Caco-2 (cell line): ENCODE measurements at regions not wholly inside any gene's neighbourhood (a gene's known extent, or its start where the extent isn't known, plus 50 kb on each side); places are given as distances from the start of the nearest gene placed in this dataset.

Source experiments
- BruUV-seq: library from RNA; stranded (reverse); fragments of 400-500 nt; replicated peaks from 2 replicates; lab custom pipeline; 2021; lab: Mats Ljungman, UMichigan
- CTCF ChIA-PET: fragments of 300-600 bp; sonication (Branson Sonifier 250); formaldehyde crosslinking; loops from one replicate; lab custom pipeline; 2022; ENCODE audit warnings: antibody characterized with exemption; lab: Charles Lee
- POLR2A ChIA-PET: fragments of 300-600 bp; sonication (Branson Sonifier 250); formaldehyde crosslinking; loops from one replicate; lab custom pipeline; 2022; ENCODE audit warnings: antibody characterized with exemption; lab: Charles Lee
- DNase-seq, 2 experiments: peaks; one replicate each; pipeline versions ENCODE4 v3.0.0 to v3.0.0-alpha.2; 2020 to 2022
- H3K27me3 ChIP-seq: replicated peaks from 2 replicates; pipeline ENCODE4 v1.6.0; 2011; ENCODE audit warnings: low read length; ENCODE audit not compliant: control insufficient read depth, insufficient read depth
- H3K36me3 ChIP-seq: 2 replicates; pipeline ENCODE4 v1.5.1; 2011; ENCODE audit warnings: low read length; ENCODE audit not compliant: control insufficient read depth, insufficient read depth
- H3K4me1 ChIP-seq: fragments of 250-450 bp; sonication (Bioruptor Pico); 2 replicates; pipeline ENCODE4 v1.5.1; 2020; ENCODE audit warnings: mild to moderate bottlenecking
- H3K4me3 ChIP-seq: 2 replicates; pipeline ENCODE4 v1.5.1; 2011; ENCODE audit warnings: low read depth, mild to moderate bottlenecking, control low read depth, low read length
- H3K9me3 ChIP-seq: fragments of 250-450 bp; sonication (Bioruptor Pico); 2 replicates; pipeline ENCODE4 v1.5.1; 2020; ENCODE audit warnings: mild to moderate bottlenecking, moderate library complexity
- H3K27ac Mint-ChIP-seq: one replicate; pipeline ENCODE4 v1.8.0; 2022; ENCODE audit warnings: mixed read lengths; ENCODE audit not compliant: unreplicated experiment
- H3K27me3 Mint-ChIP-seq: one replicate; pipeline ENCODE4 v1.8.0; 2022; ENCODE audit warnings: mixed read lengths; ENCODE audit not compliant: insufficient read depth, unreplicated experiment
- H3K36me3 Mint-ChIP-seq: one replicate; pipeline ENCODE4 v1.8.0; 2022; ENCODE audit warnings: mild to moderate bottlenecking, mixed read lengths; ENCODE audit not compliant: insufficient read depth, unreplicated experiment
- H3K4me1 Mint-ChIP-seq: one replicate; pipeline ENCODE4 v1.8.0; 2022; ENCODE audit warnings: low read depth, mixed read lengths; ENCODE audit not compliant: unreplicated experiment
- H3K4me3 Mint-ChIP-seq: one replicate; pipeline ENCODE4 v1.8.0; 2022; ENCODE audit warnings: mild to moderate bottlenecking, moderate library complexity, mixed read lengths; ENCODE audit not compliant: unreplicated experiment
- H3K9me3 Mint-ChIP-seq: one replicate; pipeline ENCODE4 v1.8.0; 2022; ENCODE audit warnings: mixed read lengths; ENCODE audit not compliant: unreplicated experiment
- intact Hi-C: fragments of 100-400 bp; cut with micrococcal nuclease; formaldehyde crosslinking; loops from one replicate; pipeline ENCODE4 v1.10.0; 2022; ENCODE audit not compliant: unreplicated experiment
- TF ChIP-seq, protein P1 (sequence below), 2 experiments: fragments of 200-600 bp in 1 of 2; IDR thresholded peaks; 1 replicate in 1 of 2; 2 replicates in 1 of 2; pipeline versions ENCODE4 v1.5.1 to v1.8.0; 2011 to 2022; ENCODE audit warnings: antibody characterized with exemption in 1 of 2, control low read depth in 1 of 2, inconsistent platforms in 1 of 2, low read depth in 1 of 2, low read length in 1 of 2, mild to moderate bottlenecking in 1 of 2, moderate library complexity in 1 of 2; ENCODE audit not compliant: insufficient read depth in 1 of 2, severe bottlenecking in 1 of 2, unreplicated experiment in 1 of 2

DNA sequence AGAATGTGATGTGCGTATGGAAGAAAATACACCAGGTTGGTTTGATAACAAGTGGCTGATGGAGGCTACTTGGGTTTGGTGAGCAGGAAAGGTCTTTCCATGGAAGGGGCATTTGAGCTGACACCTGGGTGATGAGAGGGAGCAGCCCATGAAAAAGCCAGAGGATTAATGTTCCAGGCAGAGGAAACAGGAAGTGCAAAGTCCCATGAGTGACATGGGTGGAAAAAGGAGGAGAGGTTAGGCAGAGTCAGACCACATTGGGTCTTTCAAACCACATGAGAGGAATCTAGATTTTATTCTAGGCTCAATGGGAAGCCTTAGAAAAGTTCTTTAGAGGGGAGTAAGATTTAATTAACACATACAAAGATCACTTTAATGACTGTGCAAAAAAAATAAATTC, 195.7 kb downstream of the LRATD1 start:
- H3K27me3 ChIP-seq = no peaks in the 10 kb centered on the region
- Mint-ChIP-seq H3K36me3 (no peaks in the 10 kb centered on the region), H3K4me1 (no peaks in the 10 kb centered on the region), H3K27me3 (peaks cover 7% of the 10 kb centered on the region), H3K9me3 (no peaks in the 10 kb centered on the region), H3K27ac (no peak overlapping the region), H3K4me3 (no peak overlapping the region)
- no peak overlapping the region for H3K4me3 ChIP-seq
- TF ChIP-seq, protein P1, sequence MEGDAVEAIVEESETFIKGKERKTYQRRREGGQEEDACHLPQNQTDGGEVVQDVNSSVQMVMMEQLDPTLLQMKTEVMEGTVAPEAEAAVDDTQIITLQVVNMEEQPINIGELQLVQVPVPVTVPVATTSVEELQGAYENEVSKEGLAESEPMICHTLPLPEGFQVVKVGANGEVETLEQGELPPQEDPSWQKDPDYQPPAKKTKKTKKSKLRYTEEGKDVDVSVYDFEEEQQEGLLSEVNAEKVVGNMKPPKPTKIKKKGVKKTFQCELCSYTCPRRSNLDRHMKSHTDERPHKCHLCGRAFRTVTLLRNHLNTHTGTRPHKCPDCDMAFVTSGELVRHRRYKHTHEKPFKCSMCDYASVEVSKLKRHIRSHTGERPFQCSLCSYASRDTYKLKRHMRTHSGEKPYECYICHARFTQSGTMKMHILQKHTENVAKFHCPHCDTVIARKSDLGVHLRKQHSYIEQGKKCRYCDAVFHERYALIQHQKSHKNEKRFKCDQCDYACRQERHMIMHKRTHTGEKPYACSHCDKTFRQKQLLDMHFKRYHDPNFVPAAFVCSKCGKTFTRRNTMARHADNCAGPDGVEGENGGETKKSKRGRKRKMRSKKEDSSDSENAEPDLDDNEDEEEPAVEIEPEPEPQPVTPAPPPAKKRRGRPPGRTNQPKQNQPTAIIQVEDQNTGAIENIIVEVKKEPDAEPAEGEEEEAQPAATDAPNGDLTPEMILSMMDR (IDR thresholded peaks at IDR 0.05; ENCODE audit: insufficient read depth in 1 of 2, low read depth in 1 of 2, low read length in 1 of 2, severe bottlenecking in 1 of 2, unreplicated experiment in 1 of 2) = no peak
- no peaks in the 10 kb centered on the region for H3K4me1 ChIP-seq
- H3K9me3 ChIP-seq = no peaks in the 10 kb centered on the region
- ChIA-PET CTCF (no interaction called here), POLR2A (no interaction called here)
- no TSS peak for BruUV-seq
- no peaks in the 10 kb centered on the region for H3K36me3 ChIP-seq
- intact Hi-C loops = no loop called here
- DNase-seq = no peak

DNA sequence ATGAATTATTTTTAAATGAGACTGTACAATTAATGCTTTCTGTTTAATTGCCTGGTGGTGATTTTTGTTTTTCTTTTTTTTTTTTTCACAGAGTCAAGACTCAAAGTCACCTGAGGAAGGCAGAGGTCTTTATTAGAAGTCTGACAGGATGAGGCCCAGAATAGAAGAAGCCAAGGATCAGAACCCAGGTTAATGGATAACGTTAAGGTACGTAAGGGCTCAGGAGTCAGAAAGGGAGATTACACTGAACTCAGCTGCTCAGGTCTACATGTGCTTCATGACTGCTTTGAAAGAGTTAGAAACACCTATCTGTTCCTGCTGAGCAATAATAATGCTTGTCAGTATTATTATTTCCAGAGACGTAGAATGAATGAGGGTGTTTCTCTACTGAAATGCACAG, 196.5 kb downstream of the LRATD1 start:
- ChIA-PET POLR2A (no interaction called here), CTCF (no interaction called here)
- H3K9me3 ChIP-seq = no peaks in the 10 kb centered on the region
- no peaks in the 10 kb centered on the region for H3K4me1 ChIP-seq
- no peak overlapping the region for H3K4me3 Mint-ChIP-seq
- no peak overlapping the region for H3K27ac Mint-ChIP-seq
- TF ChIP-seq, protein P1 (IDR thresholded peaks at IDR 0.05; ENCODE audit: insufficient read depth in 1 of 2, low read depth in 1 of 2, low read length in 1 of 2, severe bottlenecking in 1 of 2, unreplicated experiment in 1 of 2) = no peak
- no TSS peak for BruUV-seq
- no peaks in the 10 kb centered on the region for H3K27me3 ChIP-seq
- H3K9me3 Mint-ChIP-seq = no peaks in the 10 kb centered on the region
- no peak for DNase-seq
- no peak overlapping the region for H3K4me3 ChIP-seq
- intact Hi-C loops = no loop called here
- no peaks in the 10 kb centered on the region for H3K4me1 Mint-ChIP-seq
- no peaks in the 10 kb centered on the region for H3K36me3 ChIP-seq
- peaks cover 7% of the 10 kb centered on the region for H3K27me3 Mint-ChIP-seq
- no peaks in the 10 kb centered on the region for H3K36me3 Mint-ChIP-seq

DNA sequence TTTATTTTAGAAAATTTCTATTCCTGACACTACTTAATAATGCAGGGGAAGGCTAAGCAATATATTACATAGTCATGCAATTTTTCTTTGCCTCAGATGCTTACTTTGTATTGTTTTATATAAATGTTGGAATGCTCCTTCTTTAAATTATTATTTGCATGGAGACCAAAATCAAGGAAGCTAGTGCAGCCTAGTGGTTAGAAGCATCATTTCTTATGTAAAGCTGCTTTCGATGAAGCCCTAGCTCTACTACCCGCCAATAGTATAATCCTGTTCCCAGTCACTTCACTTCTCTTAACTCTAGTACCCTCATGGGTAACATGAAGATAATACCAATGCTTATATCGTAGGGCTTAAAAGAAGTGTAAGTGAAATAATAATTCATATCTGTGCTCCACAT, 198.9 kb downstream of the LRATD1 start:
- no peak overlapping the region for H3K4me3 Mint-ChIP-seq
- H3K36me3 Mint-ChIP-seq = no peaks in the 10 kb centered on the region
- H3K4me1 Mint-ChIP-seq = no peaks in the 10 kb centered on the region
- ChIA-PET CTCF (interaction anchor here (0.6 kb wide), 1 partner anchor 127 kb away, joined by 8 read pairs; no protein-coding TSS in a partner anchor), POLR2A (no interaction called here)
- intact Hi-C loops = no loop called here
- Histone ChIP-seq H3K4me3 (no peak overlapping the region), H3K9me3 (no peaks in the 10 kb centered on the region), H3K27me3 (no peaks in the 10 kb centered on the region), H3K4me1 (no peaks in the 10 kb centered on the region), H3K36me3 (no peaks in the 10 kb centered on the region)
- DNase-seq = no peak
- no peaks in the 10 kb centered on the region for H3K9me3 Mint-ChIP-seq
- TF ChIP-seq, protein P1 (IDR thresholded peaks at IDR 0.05; ENCODE audit: insufficient read depth in 1 of 2, low read depth in 1 of 2, low read length in 1 of 2, severe bottlenecking in 1 of 2, unreplicated experiment in 1 of 2) = no peak
- H3K27ac Mint-ChIP-seq = no peak overlapping the region
- H3K27me3 Mint-ChIP-seq = peaks cover 3% of the 10 kb centered on the region
- BruUV-seq = no TSS peak
